ENCODE measurements at regions not wholly inside any gene's neighbourhood (a gene's known extent, or its start where the extent isn't known, plus 50 kb on each side); places are given as distances from the start of the nearest gene placed in this dataset.
"Not testable (repeated sequence)": the region's sequence is repeated elsewhere in the genome, so short reads cannot be mapped to it uniquely, and the experiment has no call there.

GRCh38 chr14:105854600-105855245, 328.3 kb downstream of the TMEM121 start:
- no peak for DNase-seq (ENCODE audit: low read depth in 2 of 3, low spot score in 2 of 3)

- no peak for DNase-seq (ENCODE audit: low read depth in 2 of 3, low spot score in 2 of 3)
Measured at GRCh38 chr14:105855246-105855892, 329.0 kb downstream of the TMEM121 start.

- no peak for DNase-seq (ENCODE audit: low read depth in 2 of 3, low spot score in 2 of 3)
Measured at GRCh38 chr14:105855893-105856675, 329.7 kb downstream of the TMEM121 start.

GRCh38 chr14:105856676-105857219, 330.4 kb downstream of the TMEM121 start:
- no peak for DNase-seq (ENCODE audit: low read depth in 2 of 3, low spot score in 2 of 3)

GRCh38 chr14:105857220-105857825, 330.9 kb downstream of the TMEM121 start:
- DNase-seq (ENCODE audit: low read depth in 2 of 3, low spot score in 2 of 3), result no peak

GRCh38 chr14:105857826-105858675, 331.7 kb downstream of the TMEM121 start:
- DNase-seq (ENCODE audit: low read depth in 2 of 3, low spot score in 2 of 3), result no peak

DNA sequence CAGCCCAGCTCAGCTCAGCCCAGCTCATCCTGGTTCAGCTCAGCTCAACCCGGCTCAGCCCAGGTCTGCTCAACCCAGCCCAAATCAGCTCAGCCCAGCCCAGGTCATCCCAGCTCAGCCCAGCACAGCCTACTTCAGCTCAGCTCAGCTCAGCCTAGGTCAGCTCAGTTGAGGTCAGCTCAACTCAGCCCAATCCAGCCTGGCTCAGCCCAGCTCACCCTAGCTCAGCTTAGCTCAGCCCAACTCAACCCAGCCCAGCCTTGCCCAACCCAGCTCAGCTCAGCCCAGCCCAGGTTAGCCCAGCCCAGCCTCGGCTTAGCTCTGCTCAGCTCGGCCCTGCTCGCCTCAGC, 332.3 kb downstream of the TMEM121 start:
- no peak for DNase-seq (ENCODE audit: low read depth in 2 of 3, low spot score in 2 of 3)

DNA sequence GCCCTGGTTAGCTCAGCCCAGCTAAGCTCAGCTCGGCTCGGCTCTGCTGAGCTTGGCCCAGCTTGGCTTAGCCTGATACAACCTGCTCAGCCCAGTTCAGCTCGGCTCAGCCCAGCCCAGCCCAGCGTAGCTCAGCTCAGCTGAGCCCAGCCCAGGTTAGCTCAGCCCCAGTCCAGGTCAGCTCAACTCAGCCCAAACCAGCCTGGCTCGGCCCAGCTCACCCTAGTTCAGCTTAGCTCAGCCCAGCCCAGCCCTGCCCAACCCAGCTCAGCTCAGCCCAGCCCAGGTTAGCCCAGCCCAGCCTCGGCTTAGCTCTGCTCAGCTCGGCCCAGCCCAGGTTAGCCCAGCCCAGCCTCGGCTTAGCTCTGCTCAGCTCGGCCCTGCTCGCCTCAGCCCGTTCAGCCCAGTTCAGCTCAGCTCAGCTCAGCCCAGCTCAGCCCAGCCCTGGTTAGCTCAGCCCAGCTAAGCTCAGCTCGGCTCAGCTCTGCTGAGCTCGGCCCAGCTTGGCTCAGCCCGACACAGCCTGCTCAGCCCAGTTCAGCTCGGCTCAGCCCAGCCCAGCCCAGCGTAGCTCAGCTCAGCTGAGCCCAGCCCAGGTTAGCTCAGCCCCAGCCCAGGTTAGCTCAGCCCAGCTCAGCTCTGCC, 332.8 kb downstream of the TMEM121 start:
- DNase-seq (ENCODE audit: low read depth in 2 of 3, low spot score in 2 of 3), result not testable (repeated sequence)

GRCh38 chr14:105859717-105860614, 333.6 kb downstream of the TMEM121 start:
- DNase-seq (ENCODE audit: low read depth in 2 of 3, low spot score in 2 of 3), result no peak

GRCh38 chr14:105860615-105861580, 334.5 kb downstream of the TMEM121 start:
- no peak for DNase-seq (ENCODE audit: low read depth in 2 of 3, low spot score in 2 of 3)

DNA sequence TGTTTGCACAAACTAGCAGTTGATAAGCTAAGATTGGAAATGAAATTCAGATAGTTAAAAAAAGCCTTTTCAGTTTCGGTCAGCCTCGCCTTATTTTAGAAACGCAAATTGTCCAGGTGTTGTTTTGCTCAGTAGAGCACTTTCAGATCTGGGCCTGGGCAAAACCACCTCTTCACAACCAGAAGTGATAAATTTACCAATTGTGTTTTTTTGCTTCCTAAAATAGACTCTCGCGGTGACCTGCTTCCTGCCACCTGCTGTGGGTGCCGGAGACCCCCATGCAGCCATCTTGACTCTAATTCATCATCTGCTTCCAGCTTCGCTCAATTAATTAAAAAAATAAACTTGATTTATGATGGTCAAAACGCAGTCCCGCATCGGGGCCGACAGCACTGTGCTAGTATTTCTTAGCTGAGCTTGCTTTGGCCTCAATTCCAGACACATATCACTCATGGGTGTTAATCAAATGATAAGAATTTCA, 335.6 kb downstream of the TMEM121 start:
- DNase-seq (ENCODE audit: low read depth in 2 of 3, low spot score in 2 of 3), result no peak

DNA sequence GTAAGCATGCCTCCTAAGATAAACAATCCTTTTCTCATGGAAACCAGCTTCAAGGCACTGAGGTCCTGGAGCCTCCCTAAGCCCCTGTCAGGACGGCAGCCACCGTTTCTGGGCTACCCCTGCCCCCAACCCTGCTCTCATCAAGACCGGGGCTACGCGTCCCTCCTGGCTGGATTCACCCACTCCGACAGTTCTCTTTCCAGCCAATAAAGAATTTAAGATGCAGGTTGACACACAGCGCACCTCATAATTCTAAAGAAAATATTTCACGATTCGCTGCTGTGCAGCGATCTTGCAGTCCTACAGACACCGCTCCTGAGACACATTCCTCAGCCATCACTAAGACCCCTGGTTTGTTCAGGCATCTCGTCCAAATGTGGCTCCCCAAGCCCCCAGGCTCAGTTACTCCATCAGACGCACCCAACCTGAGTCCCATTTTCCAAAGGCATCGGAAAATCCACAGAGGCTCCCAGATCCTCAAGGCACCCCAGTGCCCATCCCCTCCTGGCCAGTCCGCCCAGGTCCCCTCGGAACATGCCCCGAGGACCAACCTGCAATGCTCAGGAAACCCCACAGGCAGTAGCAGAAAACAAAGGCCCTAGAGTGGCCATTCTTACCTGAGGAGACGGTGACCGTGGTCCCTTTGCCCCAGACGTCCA, 336.3 kb downstream of the TMEM121 start:
- no peak for DNase-seq (ENCODE audit: low read depth in 2 of 3, low spot score in 2 of 3)

- no peak for DNase-seq (ENCODE audit: low read depth in 2 of 3, low spot score in 2 of 3)
Measured at GRCh38 chr14:105863296-105864108, 337.1 kb downstream of the TMEM121 start.

DNA sequence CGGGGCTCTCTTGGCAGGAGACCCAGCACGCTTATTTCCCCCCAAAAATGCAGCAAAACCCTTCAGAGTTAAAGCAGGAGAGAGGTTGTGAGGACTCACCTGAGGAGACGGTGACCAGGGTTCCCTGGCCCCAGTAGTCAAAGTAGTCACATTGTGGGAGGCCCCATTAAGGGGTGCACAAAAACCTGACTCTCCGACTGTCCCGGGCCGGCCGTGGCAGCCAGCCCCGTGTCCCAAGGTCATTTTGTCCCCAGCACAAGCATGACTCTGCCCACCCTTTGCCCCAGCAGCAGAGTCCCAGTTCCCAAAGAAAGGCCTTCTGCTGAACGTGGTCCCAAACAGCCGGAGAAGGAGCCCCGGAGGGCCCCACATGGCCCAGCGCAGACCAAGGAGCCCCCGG, 337.7 kb downstream of the TMEM121 start:
- no peak for DNase-seq (ENCODE audit: low read depth in 2 of 3, low spot score in 2 of 3)

GRCh38 chr14:105864651-105865265, 338.4 kb downstream of the TMEM121 start:
- no peak for DNase-seq (ENCODE audit: low read depth in 2 of 3, low spot score in 2 of 3)

DNA sequence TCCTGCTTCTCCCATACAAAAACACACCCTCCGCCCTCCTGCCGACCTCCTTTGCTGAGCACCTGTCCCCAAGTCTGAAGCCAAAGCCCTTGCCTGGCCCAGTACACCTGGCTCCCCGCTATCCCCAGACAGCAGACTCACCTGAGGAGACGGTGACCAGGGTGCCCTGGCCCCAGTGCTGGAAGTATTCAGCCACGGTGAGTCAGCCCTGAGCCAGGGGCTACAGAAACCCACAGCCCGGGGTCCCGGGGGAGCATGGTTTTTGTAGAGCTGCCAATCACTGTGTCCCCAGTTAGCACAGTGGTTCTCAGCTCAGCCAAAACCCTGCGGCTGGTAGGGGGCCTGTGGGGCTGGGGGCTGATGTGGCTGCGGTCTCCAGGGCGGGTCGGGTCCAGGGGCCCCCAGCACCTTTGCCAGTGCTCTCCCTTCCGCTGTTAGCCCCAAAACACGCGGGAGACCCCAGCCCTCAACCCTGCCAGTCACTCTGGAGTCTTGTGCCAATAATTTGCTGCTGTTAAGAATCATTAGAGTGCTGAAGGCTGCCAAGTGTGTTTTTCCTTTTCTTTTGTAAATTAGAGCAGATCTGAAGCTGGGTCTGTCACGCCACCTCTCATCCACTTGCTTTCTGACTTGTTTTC, 339.0 kb downstream of the TMEM121 start:
- no peak for DNase-seq (ENCODE audit: low read depth in 2 of 3, low spot score in 2 of 3)

Measured in activated CD8-positive, alpha-beta memory T cell treated with anti-CD3 and anti-CD28 coated beads for 48 hours (primary cell).